ENCODE measurements at regions not wholly inside any gene's neighbourhood (a gene's known extent, or its start where the extent isn't known, plus 50 kb on each side); places are given as distances from the start of the nearest gene placed in this dataset.

DNA sequence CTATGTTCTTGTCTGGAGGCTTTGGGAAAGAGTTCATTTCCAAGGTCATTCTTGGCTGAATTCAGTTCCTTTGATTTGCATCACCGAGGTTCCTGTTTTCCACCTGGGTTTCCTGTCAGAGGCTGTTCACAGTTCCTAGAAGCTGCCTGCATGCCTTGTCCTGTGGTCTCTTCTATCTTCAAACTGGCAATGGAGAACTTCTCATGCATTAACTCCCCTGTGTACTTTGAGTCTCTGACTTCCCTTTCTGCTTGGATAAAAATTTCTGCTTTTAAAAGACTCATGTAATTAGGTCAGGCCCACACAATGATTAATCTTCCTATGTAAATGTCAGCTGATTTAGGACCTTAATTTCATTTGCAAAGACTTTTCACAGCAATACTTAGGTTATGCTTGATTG lies 499.3 kb upstream of the FANCL start (continued):
- no peak for TF ChIP-seq EGR1 (IDR thresholded peaks at IDR 0.05; ENCODE audit: borderline replicate concordance, low read depth, low read length)
- no peak for TF ChIP-seq POLR2A (IDR thresholded peaks at IDR 0.05; ENCODE audit: control extremely low read depth in 1 of 2, low read depth in 2 of 2, low read length in 2 of 2)
- TF ChIP-seq GABPA (IDR thresholded peaks at IDR 0.05; ENCODE audit: borderline replicate concordance, insufficient read depth, low read length): no peak
- no peak for TF ChIP-seq CBX8 (IDR thresholded peaks at IDR 0.05; ENCODE audit: borderline replicate concordance, low read depth, low read length)
- no peak for TF ChIP-seq MAX (IDR thresholded peaks at IDR 0.05)
- no peak for TF ChIP-seq RNF2 (IDR thresholded peaks at IDR 0.05; ENCODE audit: borderline replicate concordance, low read depth, low read length, missing control alignments, poor library complexity, severe bottlenecking)
